ENCODE measurements at regions not wholly inside any gene's neighbourhood (a gene's known extent, or its start where the extent isn't known, plus 50 kb on each side); places are given as distances from the start of the nearest gene placed in this dataset.

DNA sequence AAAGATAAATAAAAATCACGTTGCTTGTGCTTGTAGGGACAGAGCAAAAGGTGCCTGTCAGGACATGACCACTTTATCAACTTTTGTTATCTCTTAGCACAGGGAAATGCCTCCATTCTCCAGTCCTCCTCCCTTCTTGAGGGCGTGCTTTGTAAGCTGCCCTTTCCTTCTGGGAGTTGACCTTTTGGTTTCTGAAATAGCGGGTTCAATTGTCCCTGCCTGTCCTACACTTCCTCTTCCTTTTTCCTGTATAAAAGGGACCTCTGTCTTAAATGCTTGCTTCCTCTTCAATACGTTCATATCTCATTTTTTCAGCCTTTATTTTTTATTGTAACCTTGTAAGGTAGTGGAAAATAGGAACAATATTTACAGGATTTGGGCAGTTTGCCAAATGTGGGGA, 153.5 kb downstream of the SH3BGRL start:
- no peak overlapping the region for H2AFZ ChIP-seq (ENCODE audit: low read depth, low read length)

GRCh38 chrX:81367291-81367690, 165.4 kb downstream of the SH3BGRL start:
- H3K79me2 ChIP-seq (replicated peaks; ENCODE audit: insufficient read depth, low read length): no peaks in the 10 kb centered on the region
- H4K20me1 ChIP-seq (ENCODE audit: insufficient read depth): no peaks in the 10 kb centered on the region
- no peaks in the 10 kb centered on the region for H3K27me3 ChIP-seq (ENCODE audit: insufficient read depth, low read depth, low read length)
- H2AFZ ChIP-seq (ENCODE audit: low read depth, low read length): no peak overlapping the region
- no peak for TF ChIP-seq MXI1 (conservative IDR thresholded peaks at IDR 0.05; ENCODE audit: poor library complexity, severe bottlenecking)
- no peak for TF ChIP-seq EP300 (conservative IDR thresholded peaks at IDR 0.05; ENCODE audit: poor library complexity, severe bottlenecking)
- TF ChIP-seq EZH2 (IDR thresholded peaks at IDR 0.05; ENCODE audit: borderline replicate concordance, insufficient read depth, low read length, poor library complexity, severe bottlenecking): no peak
- no peak for TF ChIP-seq SMC3 (conservative IDR thresholded peaks at IDR 0.05; ENCODE audit: poor library complexity)
- TF ChIP-seq TAF1 (IDR thresholded peaks at IDR 0.05; ENCODE audit: low read depth): no peak
- TF ChIP-seq POLR2AphosphoS5 (IDR thresholded peaks at IDR 0.05): no peak
- TF ChIP-seq, protein P1, sequence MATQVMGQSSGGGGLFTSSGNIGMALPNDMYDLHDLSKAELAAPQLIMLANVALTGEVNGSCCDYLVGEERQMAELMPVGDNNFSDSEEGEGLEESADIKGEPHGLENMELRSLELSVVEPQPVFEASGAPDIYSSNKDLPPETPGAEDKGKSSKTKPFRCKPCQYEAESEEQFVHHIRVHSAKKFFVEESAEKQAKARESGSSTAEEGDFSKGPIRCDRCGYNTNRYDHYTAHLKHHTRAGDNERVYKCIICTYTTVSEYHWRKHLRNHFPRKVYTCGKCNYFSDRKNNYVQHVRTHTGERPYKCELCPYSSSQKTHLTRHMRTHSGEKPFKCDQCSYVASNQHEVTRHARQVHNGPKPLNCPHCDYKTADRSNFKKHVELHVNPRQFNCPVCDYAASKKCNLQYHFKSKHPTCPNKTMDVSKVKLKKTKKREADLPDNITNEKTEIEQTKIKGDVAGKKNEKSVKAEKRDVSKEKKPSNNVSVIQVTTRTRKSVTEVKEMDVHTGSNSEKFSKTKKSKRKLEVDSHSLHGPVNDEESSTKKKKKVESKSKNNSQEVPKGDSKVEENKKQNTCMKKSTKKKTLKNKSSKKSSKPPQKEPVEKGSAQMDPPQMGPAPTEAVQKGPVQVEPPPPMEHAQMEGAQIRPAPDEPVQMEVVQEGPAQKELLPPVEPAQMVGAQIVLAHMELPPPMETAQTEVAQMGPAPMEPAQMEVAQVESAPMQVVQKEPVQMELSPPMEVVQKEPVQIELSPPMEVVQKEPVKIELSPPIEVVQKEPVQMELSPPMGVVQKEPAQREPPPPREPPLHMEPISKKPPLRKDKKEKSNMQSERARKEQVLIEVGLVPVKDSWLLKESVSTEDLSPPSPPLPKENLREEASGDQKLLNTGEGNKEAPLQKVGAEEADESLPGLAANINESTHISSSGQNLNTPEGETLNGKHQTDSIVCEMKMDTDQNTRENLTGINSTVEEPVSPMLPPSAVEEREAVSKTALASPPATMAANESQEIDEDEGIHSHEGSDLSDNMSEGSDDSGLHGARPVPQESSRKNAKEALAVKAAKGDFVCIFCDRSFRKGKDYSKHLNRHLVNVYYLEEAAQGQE (IDR thresholded peaks at IDR 0.05; ENCODE audit: borderline replicate concordance): no peak
- no peak for TF ChIP-seq RAD21 (conservative IDR thresholded peaks at IDR 0.05)
- TF ChIP-seq CTCF (IDR thresholded peaks at IDR 0.05; ENCODE audit: poor library complexity, severe bottlenecking): no peak
- H3K9me2 ChIP-seq (ENCODE audit: insufficient read depth, low read length): no peaks in the 10 kb centered on the region
- no peaks in the 10 kb centered on the region for H3K36me3 ChIP-seq (ENCODE audit: insufficient read depth, low read length)
- H3K9me3 ChIP-seq (ENCODE audit: low read length): no peaks in the 10 kb centered on the region
- no peak overlapping the region for H3K4me3 ChIP-seq (ENCODE audit: low read length)
- no peak overlapping the region for H3K9ac ChIP-seq (ENCODE audit: low read length)
- no peak overlapping the region for H3K27ac ChIP-seq (ENCODE audit: low read length)
- H3K4me2 ChIP-seq (ENCODE audit: low read length): no peak overlapping the region
- no peaks in the 10 kb centered on the region for H3F3A ChIP-seq (ENCODE audit: insufficient read depth, low read length, poor library complexity, severe bottlenecking)

More for the DNA sequence above, 153.5 kb downstream of the SH3BGRL start:
- H3K4me2 ChIP-seq (ENCODE audit: low read length): no peak overlapping the region
- H3K36me3 ChIP-seq (ENCODE audit: insufficient read depth, low read length): no peaks in the 10 kb centered on the region
- no peaks in the 10 kb centered on the region for H3F3A ChIP-seq (ENCODE audit: insufficient read depth, low read length, poor library complexity, severe bottlenecking)
- H3K27ac ChIP-seq (ENCODE audit: low read length): no peak overlapping the region
- H3K9me3 ChIP-seq (ENCODE audit: low read length): no peaks in the 10 kb centered on the region
- H4K20me1 ChIP-seq (ENCODE audit: insufficient read depth): no peaks in the 10 kb centered on the region
- H3K9me2 ChIP-seq (ENCODE audit: insufficient read depth, low read length): no peaks in the 10 kb centered on the region
- no peak overlapping the region for H3K4me3 ChIP-seq (ENCODE audit: low read length)
- TF ChIP-seq CTCF (IDR thresholded peaks at IDR 0.05; ENCODE audit: poor library complexity, severe bottlenecking): no peak
- no peak for TF ChIP-seq MXI1 (conservative IDR thresholded peaks at IDR 0.05; ENCODE audit: poor library complexity, severe bottlenecking)
- no peak for TF ChIP-seq SMC3 (conservative IDR thresholded peaks at IDR 0.05; ENCODE audit: poor library complexity)
- TF ChIP-seq POLR2AphosphoS5 (IDR thresholded peaks at IDR 0.05): no peak
- TF ChIP-seq EZH2 (IDR thresholded peaks at IDR 0.05; ENCODE audit: borderline replicate concordance, insufficient read depth, low read length, poor library complexity, severe bottlenecking): no peak
- TF ChIP-seq RAD21 (conservative IDR thresholded peaks at IDR 0.05): no peak
- no peak for TF ChIP-seq EP300 (conservative IDR thresholded peaks at IDR 0.05; ENCODE audit: poor library complexity, severe bottlenecking)
- TF ChIP-seq TAF1 (IDR thresholded peaks at IDR 0.05; ENCODE audit: low read depth): no peak
- TF ChIP-seq, protein P1 (IDR thresholded peaks at IDR 0.05; ENCODE audit: borderline replicate concordance): no peak
- H3K27me3 ChIP-seq (ENCODE audit: insufficient read depth, low read depth, low read length): no peaks in the 10 kb centered on the region
- H3K9ac ChIP-seq (ENCODE audit: low read length): no peak overlapping the region
- H3K79me2 ChIP-seq (replicated peaks; ENCODE audit: insufficient read depth, low read length): no peaks in the 10 kb centered on the region

All from neural cell (in vitro differentiated cells).